HG02623 (cell line): ENCODE measurements at regions not wholly inside any gene's neighbourhood (a gene's known extent, or its start where the extent isn't known, plus 50 kb on each side); places are given as distances from the start of the nearest gene placed in this dataset.
"Not testable (repeated sequence)": the region's sequence is repeated elsewhere in the genome, so short reads cannot be mapped to it uniquely, and the experiment has no call there.

ENCODE experiments used
- ATAC-seq: cut with Tn5 transposase; IDR thresholded peaks from one replicate; pipeline ENCODE4 v1.9.1; 2021; ENCODE audit warnings: moderate library complexity; ENCODE audit not compliant: unreplicated experiment

- ATAC-seq: no peak
These were observed 206.1 kb downstream of the YTHDC2 start for GRCh38 chr5:113719549-113719948.

DNA sequence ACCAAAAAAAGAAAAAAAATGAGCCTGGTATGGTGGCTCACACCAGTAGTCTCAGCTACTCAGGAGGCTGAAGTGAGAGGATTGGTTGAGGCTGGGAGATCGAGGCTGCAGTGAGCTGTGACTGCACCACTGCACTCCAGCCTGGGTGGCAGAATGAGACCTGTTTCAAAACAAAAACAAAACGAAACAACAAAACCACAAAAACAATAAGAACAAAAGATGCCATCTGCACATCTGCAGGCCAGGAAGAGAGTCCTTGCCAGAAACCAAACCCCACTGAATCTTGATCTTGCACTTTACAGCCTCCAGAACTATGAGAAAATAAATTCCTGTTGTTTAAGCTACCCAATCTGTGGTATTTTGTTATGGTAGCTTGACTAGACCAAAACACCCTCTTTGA is 207.7 kb downstream of the YTHDC2 start:
- ATAC-seq: no peak

DNA sequence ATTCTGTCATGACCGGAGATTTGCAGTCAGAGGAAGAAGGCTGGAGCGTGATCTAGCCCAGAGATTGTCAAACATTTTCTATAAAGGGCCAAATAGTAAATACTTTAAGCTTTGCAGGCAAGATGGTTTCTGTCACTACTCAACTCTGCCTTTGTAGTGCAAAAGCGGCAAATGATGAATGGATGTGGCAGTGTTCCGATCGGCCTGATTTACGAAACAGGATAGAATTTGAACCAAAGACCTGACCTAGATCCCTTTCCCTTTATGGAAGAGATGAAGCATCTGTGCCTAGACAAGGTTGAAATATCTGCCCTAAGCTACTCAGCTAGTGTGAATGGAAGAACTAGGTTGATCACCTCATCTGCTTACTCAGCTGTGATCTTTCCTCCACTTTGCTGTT is 209.5 kb downstream of the YTHDC2 start:
- ATAC-seq: no peak

DNA sequence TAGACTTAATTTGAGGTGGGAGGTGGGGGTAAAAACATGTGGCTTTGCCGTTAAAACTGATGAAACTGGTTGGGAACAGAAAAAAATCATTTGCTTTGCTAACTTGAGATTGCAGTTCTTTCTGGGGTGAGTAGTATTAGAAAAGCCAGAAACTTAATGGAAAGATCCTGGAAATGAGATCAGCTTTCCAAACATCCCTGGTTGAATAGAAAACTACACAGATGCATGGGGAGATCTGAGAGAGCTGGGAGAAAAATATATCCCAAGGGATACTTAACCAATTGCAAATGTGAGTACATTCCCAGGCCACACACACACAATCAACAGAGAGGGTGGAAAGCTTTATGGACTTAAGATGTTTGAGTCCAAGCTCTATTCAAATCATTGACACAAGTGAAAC is 222.3 kb downstream of the YTHDC2 start:
- no peak for ATAC-seq

GRCh38 chr5:113742176-113742575 is 228.7 kb downstream of the YTHDC2 start:
- ATAC-seq: no peak

GRCh38 chr5:113742639-113743038 is 229.1 kb downstream of the YTHDC2 start:
- ATAC-seq: no peak

- no peak for ATAC-seq
These were observed 234.9 kb downstream of the YTHDC2 start for GRCh38 chr5:113748403-113748802.

- no peak for ATAC-seq
These were observed 235.8 kb downstream of the YTHDC2 start for GRCh38 chr5:113749334-113749733.

DNA sequence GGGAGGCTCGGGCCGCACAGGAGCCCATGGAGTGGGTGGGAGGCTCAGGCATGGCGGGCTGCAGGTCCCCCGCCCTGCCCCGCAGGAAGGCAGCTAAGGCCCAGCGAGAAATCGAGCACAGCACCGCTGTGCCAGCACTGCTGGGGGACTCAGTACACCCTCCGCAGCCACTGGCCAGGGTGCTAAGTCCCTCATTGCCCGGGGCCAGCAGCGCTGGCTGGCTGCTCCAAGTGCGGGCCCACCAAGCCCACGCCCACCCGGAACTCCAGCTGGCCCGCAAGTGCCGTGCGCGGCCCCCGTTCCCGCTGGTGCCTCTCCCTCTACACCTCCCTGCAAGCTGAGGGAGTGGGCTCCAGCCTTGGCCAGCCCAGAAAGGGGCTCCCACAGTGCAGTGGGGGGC is 239.7 kb downstream of the YTHDC2 start:
- not testable (repeated sequence) for ATAC-seq

GRCh38 chr5:113755516-113755915 is 242.0 kb downstream of the YTHDC2 start:
- no peak for ATAC-seq

- ATAC-seq: no peak
These were observed 244.0 kb downstream of the YTHDC2 start for GRCh38 chr5:113757508-113757907.

- no peak for ATAC-seq
These were observed 246.0 kb downstream of the YTHDC2 start for GRCh38 chr5:113759505-113759904.

DNA sequence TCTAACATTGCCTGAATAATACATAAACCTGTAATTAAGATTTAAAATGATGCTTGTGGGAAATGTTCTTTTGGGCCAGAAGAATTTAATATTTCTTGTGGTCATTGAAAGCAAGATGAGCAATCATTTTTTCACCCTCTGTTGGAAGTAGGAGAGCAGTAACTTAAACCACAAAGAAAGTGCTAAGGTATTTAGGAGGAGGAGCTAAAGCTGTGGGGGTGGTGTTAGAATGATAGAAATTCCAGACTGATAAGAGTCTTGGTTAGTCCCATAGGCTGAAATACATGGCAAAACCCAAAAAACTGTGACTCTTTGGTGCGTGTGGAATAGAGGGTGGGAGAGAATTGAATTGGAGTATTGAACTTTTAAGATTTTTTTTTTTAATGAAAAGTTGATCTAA is 247.0 kb downstream of the YTHDC2 start:
- no peak for ATAC-seq

- ATAC-seq: no peak
These were observed 248.1 kb downstream of the YTHDC2 start for GRCh38 chr5:113761594-113761993.

DNA sequence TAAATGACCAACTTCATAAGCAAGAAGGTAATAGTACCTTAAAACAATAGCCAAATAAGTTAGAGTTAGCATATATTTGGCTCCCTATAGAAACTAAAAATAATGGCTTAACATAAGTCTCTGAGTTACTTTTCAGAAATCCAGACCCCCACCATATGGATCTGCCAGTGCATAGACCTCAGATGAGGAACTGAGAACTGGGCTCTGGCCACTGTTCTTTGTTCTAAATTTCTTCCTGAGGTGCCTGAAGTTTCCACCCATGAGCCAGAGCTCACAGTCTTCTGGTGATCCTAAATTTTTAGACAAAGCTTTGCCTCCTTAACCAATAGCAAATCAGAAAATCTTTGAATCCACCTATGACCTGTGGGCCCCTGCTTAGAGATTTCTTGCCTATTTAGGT is 250.9 kb downstream of the YTHDC2 start:
- ATAC-seq: no peak

- ATAC-seq: not testable (repeated sequence)
These were observed 253.3 kb downstream of the YTHDC2 start for GRCh38 chr5:113766827-113767226.

DNA sequence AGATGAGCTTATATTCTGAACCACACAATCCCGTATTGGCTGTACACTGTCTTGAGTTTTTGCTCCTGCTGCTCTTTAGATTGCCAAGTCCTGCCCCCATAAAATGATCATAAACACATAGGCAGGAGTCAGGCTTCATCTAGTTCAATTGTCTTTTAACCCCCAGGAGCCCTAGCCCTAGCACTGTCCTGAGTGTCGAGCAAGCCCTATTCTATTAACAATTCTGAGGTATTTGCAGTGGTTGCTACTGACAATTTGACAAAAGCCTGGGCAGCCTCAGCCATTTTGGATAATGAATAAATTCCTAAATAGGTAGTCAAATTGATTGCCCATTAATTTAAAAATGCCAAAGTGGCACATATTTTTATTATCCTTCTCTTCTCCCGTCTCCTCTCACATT is 257.2 kb downstream of the YTHDC2 start:
- no peak for ATAC-seq

- peak; percentile 71 for ATAC-seq
These were observed 258.0 kb downstream of the YTHDC2 start for GRCh38 chr5:113771483-113771882.

GRCh38 chr5:113776168-113776567 is 262.7 kb downstream of the YTHDC2 start:
- no peak for ATAC-seq

GRCh38 chr5:113776832-113777525 is 263.5 kb downstream of the YTHDC2 start:
- ATAC-seq: no peak

GRCh38 chr5:113778147-113778546 is 264.7 kb downstream of the YTHDC2 start:
- no peak for ATAC-seq

GRCh38 chr5:113788141-113788655 is 274.7 kb downstream of the YTHDC2 start:
- ATAC-seq: no peak

DNA sequence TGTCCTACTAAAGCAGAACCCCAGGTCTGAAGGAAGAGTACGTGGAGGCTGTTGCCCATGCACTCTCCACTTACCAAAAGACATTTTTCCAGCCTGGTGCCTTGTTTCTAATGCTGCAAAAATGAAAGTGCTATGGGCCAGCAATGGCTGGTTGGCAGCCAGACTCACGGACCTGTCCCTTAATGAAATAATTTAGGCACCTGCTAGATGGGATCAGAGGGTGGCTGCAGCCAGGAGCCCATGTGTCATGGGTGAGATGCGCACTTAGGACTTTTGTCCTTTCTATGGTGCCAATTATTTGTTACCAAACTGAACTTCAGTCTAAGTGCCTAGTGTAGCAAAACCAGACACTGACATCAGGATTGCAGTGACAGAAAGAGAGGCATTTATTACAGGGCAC is 276.3 kb downstream of the YTHDC2 start:
- no peak for ATAC-seq
